Astrocyte (in vitro differentiated cells and primary cell): ENCODE measurements at regions not wholly inside any gene's neighbourhood (a gene's known extent, or its start where the extent isn't known, plus 50 kb on each side); places are given as distances from the start of the nearest gene placed in this dataset.

Experiments used
- DNase-seq: peaks from one replicate; pipeline ENCODE4 v3.0.0-alpha.2; 2010; ENCODE audit warnings: low read depth
- FAIRE-seq: peaks from 2 replicates; lab custom pipeline; 2011; peaks lifted over from hg19 to GRCh38; lab: Jason Lieb, UNC
- H2AFZ ChIP-seq: 2 replicates; pipeline ENCODE4 v1.6.0; 2012; ENCODE audit warnings: low read depth, low read length, inconsistent platforms
- H3K27ac ChIP-seq: 2 replicates; pipeline ENCODE4 v1.5.1; 2011; ENCODE audit warnings: low read depth, low read length, inconsistent platforms
- H3K27me3 ChIP-seq: 2 replicates; pipeline ENCODE4 v1.6.0; 2011; ENCODE audit warnings: low read length, inconsistent platforms; ENCODE audit not compliant: insufficient read depth
- H3K36me3 ChIP-seq: 2 replicates; pipeline ENCODE4 v1.5.1; 2011; ENCODE audit warnings: low read length, inconsistent platforms; ENCODE audit not compliant: insufficient read depth
- H3K4me1 ChIP-seq: 2 replicates; pipeline ENCODE4 v1.5.1; 2011; ENCODE audit warnings: low read length, inconsistent platforms; ENCODE audit not compliant: insufficient read depth
- H3K4me2 ChIP-seq: 2 replicates; pipeline ENCODE4 v1.6.0; 2012; ENCODE audit warnings: low read length, inconsistent platforms
- H3K4me3 ChIP-seq: 2 replicates; pipeline ENCODE4 v1.5.1; 2011; ENCODE audit warnings: low read depth, mild to moderate bottlenecking, low read length, inconsistent platforms; ENCODE audit not compliant: insufficient read depth
- H3K79me2 ChIP-seq: 2 replicates; pipeline ENCODE4 v1.6.0; 2012; ENCODE audit warnings: mild to moderate bottlenecking, low read length, inconsistent platforms; ENCODE audit not compliant: insufficient read depth
- H3K9ac ChIP-seq: 2 replicates; pipeline ENCODE4 v1.6.0; 2012; ENCODE audit warnings: mild to moderate bottlenecking, low read length, inconsistent platforms
- H3K9me3 ChIP-seq: 2 replicates; pipeline ENCODE4 v1.5.1; 2012; ENCODE audit warnings: low read depth, mild to moderate bottlenecking, low read length, inconsistent platforms; ENCODE audit not compliant: insufficient read depth
- H4K20me1 ChIP-seq: 2 replicates; pipeline ENCODE4 v1.6.0; 2012; ENCODE audit warnings: low read length, inconsistent platforms; ENCODE audit not compliant: insufficient read depth
- H3K27ac Mint-ChIP-seq: one replicate; pipeline ENCODE4 v1.8.0; 2021; ENCODE audit warnings: mild to moderate bottlenecking, mixed read lengths; ENCODE audit not compliant: unreplicated experiment
- H3K27me3 Mint-ChIP-seq: one replicate; pipeline ENCODE4 v1.8.0; 2021; ENCODE audit warnings: low read depth, mixed read lengths; ENCODE audit not compliant: unreplicated experiment
- H3K36me3 Mint-ChIP-seq: one replicate; pipeline ENCODE4 v1.8.0; 2021; ENCODE audit warnings: low read depth, mixed read lengths; ENCODE audit not compliant: unreplicated experiment
- H3K4me1 Mint-ChIP-seq: one replicate; pipeline ENCODE4 v1.8.0; 2021; ENCODE audit warnings: low read depth, mixed read lengths; ENCODE audit not compliant: unreplicated experiment
- H3K4me3 Mint-ChIP-seq: one replicate; pipeline ENCODE4 v1.8.0; 2021; ENCODE audit warnings: mild to moderate bottlenecking, moderate library complexity, mixed read lengths; ENCODE audit not compliant: unreplicated experiment
- H3K9me3 Mint-ChIP-seq: one replicate; pipeline ENCODE4 v1.8.0; 2021; ENCODE audit warnings: mild to moderate bottlenecking, mixed read lengths; ENCODE audit not compliant: unreplicated experiment
- EZH2 ChIP-seq: IDR thresholded peaks from 2 replicates; pipeline ENCODE4 v1.6.1; 2012; ENCODE audit warnings: mild to moderate bottlenecking, low read length, inconsistent platforms; ENCODE audit not compliant: insufficient read depth
- TF ChIP-seq, protein P1 (sequence below): IDR thresholded peaks from 2 replicates; pipeline ENCODE4 v1.5.1; 2011; ENCODE audit warnings: low read depth, mild to moderate bottlenecking, inconsistent platforms, low read length, moderate library complexity; ENCODE audit not compliant: insufficient read depth

DNA sequence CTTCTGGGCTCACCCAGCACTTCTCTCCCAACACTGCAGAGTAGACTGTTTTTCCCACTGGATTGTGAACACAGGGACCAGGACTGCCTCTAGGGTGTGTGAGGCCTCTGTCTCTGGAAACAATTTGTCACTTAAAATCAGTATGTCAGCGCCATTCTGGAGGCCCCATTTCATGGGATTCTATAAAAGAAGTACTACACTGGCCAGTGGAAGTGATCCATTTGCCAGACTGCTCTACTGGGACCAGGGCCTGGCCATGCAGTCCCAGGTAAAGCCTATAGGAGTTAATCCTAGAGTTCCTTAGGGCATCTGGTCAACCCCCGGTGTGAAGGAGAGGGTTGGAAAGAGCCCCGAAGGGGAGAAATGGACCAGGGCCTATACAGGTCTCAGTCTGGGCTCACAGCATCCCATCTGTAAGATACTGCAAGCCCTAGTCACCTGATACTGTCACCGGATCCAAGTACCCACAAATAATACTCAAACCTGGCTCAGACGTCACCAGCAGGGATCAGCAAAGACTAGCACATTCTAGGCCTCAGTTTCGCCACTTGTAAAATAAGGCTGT is 245.0 kb downstream of the FOXD2 start:
- H2AFZ ChIP-seq, result no peak overlapping the region
- H3K4me2 ChIP-seq, result no peak overlapping the region
- H3K27ac ChIP-seq, result no peak overlapping the region
- H3K36me3 ChIP-seq, result no peaks in the 10 kb centered on the region
- Mint-ChIP-seq H3K27me3 (peaks cover 16% of the 10 kb centered on the region), H3K4me3 (no peak overlapping the region), H3K4me1 (peaks cover 44% of the 10 kb centered on the region), H3K36me3 (peaks cover 2% of the 10 kb centered on the region), H3K9me3 (peaks cover 4% of the 10 kb centered on the region), H3K27ac (no peak overlapping the region)
- no peaks in the 10 kb centered on the region for H4K20me1 ChIP-seq
- H3K4me3 ChIP-seq, result no peak overlapping the region
- DNase-seq (no peak), FAIRE-seq (no peak)
- TF ChIP-seq, protein P1, sequence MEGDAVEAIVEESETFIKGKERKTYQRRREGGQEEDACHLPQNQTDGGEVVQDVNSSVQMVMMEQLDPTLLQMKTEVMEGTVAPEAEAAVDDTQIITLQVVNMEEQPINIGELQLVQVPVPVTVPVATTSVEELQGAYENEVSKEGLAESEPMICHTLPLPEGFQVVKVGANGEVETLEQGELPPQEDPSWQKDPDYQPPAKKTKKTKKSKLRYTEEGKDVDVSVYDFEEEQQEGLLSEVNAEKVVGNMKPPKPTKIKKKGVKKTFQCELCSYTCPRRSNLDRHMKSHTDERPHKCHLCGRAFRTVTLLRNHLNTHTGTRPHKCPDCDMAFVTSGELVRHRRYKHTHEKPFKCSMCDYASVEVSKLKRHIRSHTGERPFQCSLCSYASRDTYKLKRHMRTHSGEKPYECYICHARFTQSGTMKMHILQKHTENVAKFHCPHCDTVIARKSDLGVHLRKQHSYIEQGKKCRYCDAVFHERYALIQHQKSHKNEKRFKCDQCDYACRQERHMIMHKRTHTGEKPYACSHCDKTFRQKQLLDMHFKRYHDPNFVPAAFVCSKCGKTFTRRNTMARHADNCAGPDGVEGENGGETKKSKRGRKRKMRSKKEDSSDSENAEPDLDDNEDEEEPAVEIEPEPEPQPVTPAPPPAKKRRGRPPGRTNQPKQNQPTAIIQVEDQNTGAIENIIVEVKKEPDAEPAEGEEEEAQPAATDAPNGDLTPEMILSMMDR, result no peak
- no peak for TF ChIP-seq EZH2
- H3K79me2 ChIP-seq, result no peaks in the 10 kb centered on the region
- H3K9me3 ChIP-seq, result no peaks in the 10 kb centered on the region
- H3K27me3 ChIP-seq, result no peaks in the 10 kb centered on the region
- no peak overlapping the region for H3K9ac ChIP-seq
- peaks cover 3% of the 10 kb centered on the region for H3K4me1 ChIP-seq

DNA sequence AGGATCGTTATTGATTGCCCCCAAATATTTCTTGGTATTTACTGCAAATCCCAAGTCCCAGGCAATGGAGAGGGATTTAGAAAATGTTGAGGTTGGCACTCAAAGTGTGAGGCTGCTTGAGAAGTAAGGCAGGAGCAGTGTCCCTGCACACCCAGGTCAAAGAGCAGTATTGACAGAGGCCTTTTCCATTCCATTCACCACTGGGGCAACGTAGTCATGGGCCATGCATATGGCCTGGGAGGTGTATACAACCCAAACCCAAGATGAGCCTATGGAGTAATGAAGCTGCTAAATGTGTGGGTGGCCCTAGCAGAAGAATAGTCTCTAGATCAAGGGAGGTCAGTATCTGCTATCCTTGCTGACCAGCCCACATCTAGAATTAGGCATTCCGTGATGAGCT is 245.6 kb downstream of the FOXD2 start:
- peaks cover 4% of the 10 kb centered on the region for H3K9me3 Mint-ChIP-seq
- Histone ChIP-seq H3K36me3 (no peaks in the 10 kb centered on the region), H3K4me3 (no peak overlapping the region), H3K27ac (no peak overlapping the region), H3K79me2 (no peaks in the 10 kb centered on the region), H3K27me3 (no peaks in the 10 kb centered on the region), H3K4me1 (peaks cover 3% of the 10 kb centered on the region), H2AFZ (no peak overlapping the region), H3K9me3 (no peaks in the 10 kb centered on the region), H4K20me1 (no peaks in the 10 kb centered on the region), H3K4me2 (no peak overlapping the region), H3K9ac (no peak overlapping the region)
- H3K4me3 Mint-ChIP-seq, result no peak overlapping the region
- DNase-seq, result no peak
- H3K4me1 Mint-ChIP-seq, result peaks cover 43% of the 10 kb centered on the region
- FAIRE-seq, result no peak
- peaks cover 2% of the 10 kb centered on the region for H3K36me3 Mint-ChIP-seq
- no peak overlapping the region for H3K27ac Mint-ChIP-seq
- H3K27me3 Mint-ChIP-seq, result peaks cover 16% of the 10 kb centered on the region
- no peak for TF ChIP-seq EZH2
- TF ChIP-seq, protein P1, result no peak

DNA sequence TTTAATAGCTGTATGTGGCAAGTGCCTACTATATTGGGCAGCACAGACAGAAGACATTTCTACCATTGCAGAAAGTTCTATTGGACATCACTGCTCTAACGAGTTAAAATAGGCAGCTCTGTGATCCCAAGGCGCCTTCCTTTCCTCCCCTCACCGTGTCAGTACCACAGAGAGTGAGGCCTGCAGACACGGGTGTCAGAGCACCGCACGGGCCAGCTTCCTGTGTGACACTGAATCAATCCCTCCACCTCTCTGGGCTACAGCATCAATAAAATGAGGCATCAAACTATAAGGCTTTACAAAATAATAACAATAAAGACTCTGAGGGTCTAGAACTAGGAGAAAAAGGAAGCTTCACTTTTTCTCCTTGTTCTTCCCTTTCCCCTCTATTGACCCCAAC is 246.7 kb downstream of the FOXD2 start:
- no peaks in the 10 kb centered on the region for H4K20me1 ChIP-seq
- H3K27ac Mint-ChIP-seq, result no peak overlapping the region
- no peaks in the 10 kb centered on the region for H3K79me2 ChIP-seq
- H3K4me1 Mint-ChIP-seq, result peaks cover 31% of the 10 kb centered on the region
- H3K4me2 ChIP-seq, result peak overlapping the region; percentile 40
- peaks cover 4% of the 10 kb centered on the region for H3K9me3 Mint-ChIP-seq
- H3K27ac ChIP-seq, result no peak overlapping the region
- H3K9ac ChIP-seq, result no peak overlapping the region
- H2AFZ ChIP-seq, result no peak overlapping the region
- no peak for TF ChIP-seq EZH2
- TF ChIP-seq, protein P1, result no peak
- H3K36me3 Mint-ChIP-seq, result peaks cover 2% of the 10 kb centered on the region
- no peak overlapping the region for H3K4me3 ChIP-seq
- FAIRE-seq (no peak), DNase-seq (no peak)
- H3K36me3 ChIP-seq, result no peaks in the 10 kb centered on the region
- peaks cover 16% of the 10 kb centered on the region for H3K27me3 Mint-ChIP-seq
- H3K4me1 ChIP-seq, result peaks cover under 1% of the 10 kb centered on the region
- H3K9me3 ChIP-seq, result no peaks in the 10 kb centered on the region
- H3K27me3 ChIP-seq, result no peaks in the 10 kb centered on the region
- H3K4me3 Mint-ChIP-seq, result no peak overlapping the region
